Body of pancreas (tissue), 4 donors: ENCODE measurements at regions not wholly inside any gene's neighbourhood (a gene's known extent, or its start where the extent isn't known, plus 50 kb on each side); places are given as distances from the start of the nearest gene placed in this dataset.
"Not testable (repeated sequence)": the region's sequence is repeated elsewhere in the genome, so short reads cannot be mapped to it uniquely, and the experiment has no call there.

ENCODE experiments used
- ATAC-seq: fragments of 150-250 bp; one replicate; pipeline ENCODE4 v1.9.1; 2016
- DNase-seq, 4 donors: peaks; one replicate each; pipeline ENCODE4 v3.0.0-alpha.2; 2019
- H3K27ac ChIP-seq, 4 donors: fragments of 200-600 bp; sonication (generic); 1 replicate in 3 of 4; 2 replicates in 1 of 4; pipeline versions ENCODE4 v1.5.1 to v1.6.1; 2016 to 2019; ENCODE audit warnings: mild to moderate bottlenecking in 1 of 4, mixed read lengths in 1 of 4, moderate library complexity in 1 of 4
- H3K27me3 ChIP-seq, 2 donors: fragments of 200-600 bp; sonication (generic); one replicate each; pipeline ENCODE4 v1.6.0; 2016; ENCODE audit warnings: mild to moderate bottlenecking in 1 of 2
- H3K36me3 ChIP-seq, 2 donors: fragments of 200-600 bp; sonication (generic); replicated peaks in 1 of 2; 2 replicates each; pipeline ENCODE4 v1.5.1; 2016; ENCODE audit warnings: low read depth in 2 of 2; ENCODE audit not compliant: insufficient read depth in 1 of 2
- H3K4me1 ChIP-seq: fragments of 200-600 bp; sonication (generic); one replicate; pipeline ENCODE4 v1.6.0; 2016
- H3K4me3 ChIP-seq, 2 donors: fragments of 200-600 bp; sonication (generic); 1 replicate in 1 of 2; 2 replicates in 1 of 2; pipeline ENCODE4 v1.5.1; 2016 to 2019
- H3K9me3 ChIP-seq, 3 donors: fragments of 200-600 bp; sonication (generic); 1 replicate in 2 of 3; 2 replicates in 1 of 3; pipeline ENCODE4 v1.5.1; 2016
- CTCF ChIP-seq, 7 experiments: fragments of 450-650 bp in 4 of 7; fragments of 200-600 bp in 3 of 7; sonication (generic) in 3 of 7; IDR thresholded peaks; one replicate each; pipeline ENCODE4 v1.5.1; 2016 to 2019; ENCODE audit warnings: antibody characterized with exemption in 7 of 7
- POLR2A ChIP-seq, 3 donors: fragments of 450-650 bp; IDR thresholded peaks; one replicate each; pipeline ENCODE4 v1.6.1; 2016; ENCODE audit warnings: antibody characterized with exemption in 3 of 3, mild to moderate bottlenecking in 2 of 3
- WGBS, 2 donors: methylation state at CpG; one replicate each; pipeline ENCODE4 v1.1.5; 2017; 5-methylcytosine and 5-hydroxymethylcytosine counted together
- intact Hi-C: fragments of 100-400 bp; cut with DNase I; formaldehyde crosslinking; loops from one replicate; pipeline ENCODE4 v1.15.1; 2023

- Histone ChIP-seq H3K4me3 (no peak overlapping the region), H3K36me3 (no peaks in the 10 kb centered on the region), H3K4me1 (no peaks in the 10 kb centered on the region), H3K27me3 (no peaks in the 10 kb centered on the region), H3K27ac (no peak overlapping the region), H3K9me3 (no peaks in the 10 kb centered on the region)
- 58 to 65% methylated on average over 5 of the region's 5 CpGs for WGBS, 2 donors
- TF ChIP-seq CTCF (IDR thresholded peaks at IDR 0.05), result no peak
- no peak for TF ChIP-seq POLR2A (IDR thresholded peaks at IDR 0.05)
- intact Hi-C loops, result loop anchor here (5.0 kb wide), 1 partner anchor 392 kb away; no protein-coding TSS in a partner anchor
- ATAC-seq, result no peak
- DNase-seq, result no peak
These were observed 184.5 kb downstream of the CDH19 start for GRCh38 chr18:66419400-66419799.

GRCh38 chr18:66410692-66411091 is 193.2 kb downstream of the CDH19 start:
- DNase-seq (no peak), ATAC-seq (no peak)
- Histone ChIP-seq H3K9me3 (no peaks in the 10 kb centered on the region), H3K4me1 (no peaks in the 10 kb centered on the region), H3K27ac (no peak overlapping the region), H3K4me3 (no peak overlapping the region), H3K36me3 (no peaks in the 10 kb centered on the region), H3K27me3 (no peaks in the 10 kb centered on the region)
- no peak for TF ChIP-seq CTCF (IDR thresholded peaks at IDR 0.05)
- TF ChIP-seq POLR2A (IDR thresholded peaks at IDR 0.05), result no peak
- intact Hi-C loops, result no loop called here
- 44 to 53% methylated on average over 3 of the region's 3 CpGs for WGBS, 2 donors

- TF ChIP-seq CTCF (IDR thresholded peaks at IDR 0.05) (no peak), POLR2A (IDR thresholded peaks at IDR 0.05) (no peak)
- H3K36me3 ChIP-seq, result no peaks in the 10 kb centered on the region
- ATAC-seq (no peak), DNase-seq (no peak)
- H3K9me3 ChIP-seq, result no peaks in the 10 kb centered on the region
- no peak overlapping the region for H3K4me3 ChIP-seq
- 91 to 95% methylated on average over 27 to 29 of the region's 30 CpGs for WGBS, 2 donors
- no peaks in the 10 kb centered on the region for H3K27me3 ChIP-seq
- no peaks in the 10 kb centered on the region for H3K4me1 ChIP-seq
- intact Hi-C loops, result no loop called here
- no peak overlapping the region for H3K27ac ChIP-seq
These were observed 208.1 kb downstream of the CDH19 start for GRCh38 chr18:66395671-66396218.

GRCh38 chr18:66393463-66393862 is 210.4 kb downstream of the CDH19 start:
- ATAC-seq, result no peak
- 52 to 61% methylated on average over 1 of the region's 1 CpG for WGBS, 2 donors
- no peak for TF ChIP-seq CTCF (IDR thresholded peaks at IDR 0.05)
- no peak for TF ChIP-seq POLR2A (IDR thresholded peaks at IDR 0.05)

GRCh38 chr18:66377291-66377690 is 226.6 kb downstream of the CDH19 start:
- DNase-seq, result no peak
- H3K27me3 ChIP-seq, result no peaks in the 10 kb centered on the region
- no peaks in the 10 kb centered on the region for H3K9me3 ChIP-seq
- intact Hi-C loops, result no loop called here
- no peak overlapping the region for H3K27ac ChIP-seq
- H3K4me3 ChIP-seq, result no peak overlapping the region
- H3K36me3 ChIP-seq, result no peaks in the 10 kb centered on the region
- no peaks in the 10 kb centered on the region for H3K4me1 ChIP-seq
- TF ChIP-seq CTCF (IDR thresholded peaks at IDR 0.05), result no peak
- no peak for TF ChIP-seq POLR2A (IDR thresholded peaks at IDR 0.05)
- 45% methylated on average over 2 of the region's 2 CpGs for WGBS, 2 donors
- ATAC-seq, result no peak

More at GRCh38 chr18:66393463-66393862, 210.4 kb downstream of the CDH19 start:
- no peaks in the 10 kb centered on the region for H3K36me3 ChIP-seq
- no peak for DNase-seq
- no peaks in the 10 kb centered on the region for H3K27me3 ChIP-seq
- H3K4me1 ChIP-seq, result no peaks in the 10 kb centered on the region
- intact Hi-C loops, result no loop called here
- H3K9me3 ChIP-seq, result peaks cover 0 to 4% (median 0%) of the 10 kb centered on the region in 3 donors
- H3K4me3 ChIP-seq, result no peak overlapping the region
- H3K27ac ChIP-seq, result no peak overlapping the region

- not testable (repeated sequence) for H3K27ac ChIP-seq, H3K27me3 ChIP-seq
These were observed 228.5 kb downstream of the CDH19 start for GRCh38 chr18:66375391-66375790.

More at GRCh38 chr18:66375391-66375790, 228.5 kb downstream of the CDH19 start:
- WGBS, 2 donors, result 44% methylated on average over 2 of the region's 2 CpGs; no CpG with 5 or more reads in 1 of the 2 donors
- DNase-seq, ATAC-seq, H3K9me3 ChIP-seq, H3K36me3 ChIP-seq, H3K4me1 ChIP-seq, H3K4me3 ChIP-seq, intact Hi-C loops: not testable (repeated sequence)
